ENCODE measurements at regions not wholly inside any gene's neighbourhood (a gene's known extent, or its start where the extent isn't known, plus 50 kb on each side); places are given as distances from the start of the nearest gene placed in this dataset.

DNA sequence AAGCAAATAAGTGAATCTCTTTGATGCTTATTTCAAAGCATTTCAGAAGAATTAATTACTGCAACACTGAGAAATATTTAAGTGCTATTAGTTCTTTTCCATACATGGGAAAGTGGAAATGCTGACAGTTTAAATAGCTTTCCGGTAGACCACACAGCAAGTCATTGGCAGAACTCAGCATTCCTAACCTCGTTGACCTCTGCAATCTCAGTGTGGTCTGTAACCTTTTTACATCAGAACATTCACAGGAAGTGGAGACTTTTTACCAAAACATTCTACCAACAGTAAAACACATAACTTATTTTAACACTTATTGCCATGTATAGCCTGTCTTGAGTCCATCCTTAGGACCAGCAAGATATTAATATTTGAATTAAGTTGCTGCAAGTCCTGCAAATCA, 249.5 kb upstream of the DCN start:
- Histone ChIP-seq H3K4me3 (replicated peaks; ENCODE audit: insufficient read depth, low read length) (no peak overlapping the region), H3K27ac (replicated peaks) (no peak overlapping the region), H3K27me3 (ENCODE audit: insufficient read depth, poor library complexity, severe bottlenecking) (no peaks in the 10 kb centered on the region)
- TF ChIP-seq GABPA (IDR thresholded peaks at IDR 0.05; ENCODE audit: low read depth) (no peak), POLR2AphosphoS5 (IDR thresholded peaks at IDR 0.05; ENCODE audit: low read depth) (no peak), CTCF (IDR thresholded peaks at IDR 0.05; ENCODE audit: insufficient read depth, low read length) (no peak), REST (IDR thresholded peaks at IDR 0.05; ENCODE audit: insufficient replicate concordance, low read depth) (no peak), SPI1 (IDR thresholded peaks at IDR 0.05; ENCODE audit: borderline replicate concordance, low read depth) (no peak)
- DNase-seq (ENCODE audit: low read depth in 1 of 2, low spot score in 1 of 2): no peak

GRCh38 chr12:91424506-91424905, 241.9 kb upstream of the DCN start:
- DNase-seq (ENCODE audit: low read depth in 1 of 2, low spot score in 1 of 2): no peak
- Histone ChIP-seq H3K27me3 (ENCODE audit: insufficient read depth, poor library complexity, severe bottlenecking) (peaks cover 3% of the 10 kb centered on the region), H3K4me3 (replicated peaks; ENCODE audit: insufficient read depth, low read length) (no peak overlapping the region), H3K27ac (replicated peaks) (no peak overlapping the region)
- TF ChIP-seq POLR2AphosphoS5 (IDR thresholded peaks at IDR 0.05; ENCODE audit: low read depth) (no peak), SPI1 (IDR thresholded peaks at IDR 0.05; ENCODE audit: borderline replicate concordance, low read depth) (no peak), REST (IDR thresholded peaks at IDR 0.05; ENCODE audit: insufficient replicate concordance, low read depth) (no peak), CTCF (IDR thresholded peaks at IDR 0.05; ENCODE audit: insufficient read depth, low read length) (no peak), GABPA (IDR thresholded peaks at IDR 0.05; ENCODE audit: low read depth) (no peak)

DNA sequence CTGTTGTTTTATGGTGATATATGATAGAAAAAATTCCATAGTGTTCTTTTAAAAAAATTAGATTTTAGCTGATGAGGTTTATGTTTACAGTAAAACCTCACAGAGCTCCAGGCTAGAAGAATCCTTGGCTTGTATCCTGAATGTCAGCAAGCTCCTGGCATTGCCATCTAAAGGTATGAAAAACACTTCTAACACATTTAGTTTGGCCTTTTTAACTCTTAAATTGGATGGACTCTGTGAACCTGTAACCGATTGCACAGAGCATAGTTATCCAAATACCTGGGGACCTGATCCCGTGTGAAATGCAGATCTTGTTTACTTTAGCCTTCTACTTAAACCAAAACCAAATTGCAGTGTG, 241.1 kb upstream of the DCN start:
- Histone ChIP-seq H3K27me3 (ENCODE audit: insufficient read depth, poor library complexity, severe bottlenecking) (peaks cover 3% of the 10 kb centered on the region), H3K4me3 (replicated peaks; ENCODE audit: insufficient read depth, low read length) (no peak overlapping the region), H3K27ac (replicated peaks) (no peak overlapping the region)
- TF ChIP-seq SPI1 (IDR thresholded peaks at IDR 0.05; ENCODE audit: borderline replicate concordance, low read depth) (no peak), CTCF (IDR thresholded peaks at IDR 0.05; ENCODE audit: insufficient read depth, low read length) (no peak), REST (IDR thresholded peaks at IDR 0.05; ENCODE audit: insufficient replicate concordance, low read depth) (no peak), GABPA (IDR thresholded peaks at IDR 0.05; ENCODE audit: low read depth) (no peak), POLR2AphosphoS5 (IDR thresholded peaks at IDR 0.05; ENCODE audit: low read depth) (no peak)
- DNase-seq (ENCODE audit: low read depth in 1 of 2, low spot score in 1 of 2): no peak
